Stimulated activated CD8-positive, alpha-beta memory T cell treated with anti-CD3 and anti-CD28 coated beads, Interleukin-7, amount 100 ng/mL, for 48 hours (primary cell): ENCODE measurements at regions not wholly inside any gene's neighbourhood (a gene's known extent, or its start where the extent isn't known, plus 50 kb on each side); places are given as distances from the start of the nearest gene placed in this dataset.

Source experiments
- DNase-seq, 2 donors: peaks; one replicate each; pipeline ENCODE4 v3.0.0-alpha.2; 2020; ENCODE audit warnings: low read depth in 1 of 2; ENCODE audit errors: extremely low read depth in 1 of 2

DNA sequence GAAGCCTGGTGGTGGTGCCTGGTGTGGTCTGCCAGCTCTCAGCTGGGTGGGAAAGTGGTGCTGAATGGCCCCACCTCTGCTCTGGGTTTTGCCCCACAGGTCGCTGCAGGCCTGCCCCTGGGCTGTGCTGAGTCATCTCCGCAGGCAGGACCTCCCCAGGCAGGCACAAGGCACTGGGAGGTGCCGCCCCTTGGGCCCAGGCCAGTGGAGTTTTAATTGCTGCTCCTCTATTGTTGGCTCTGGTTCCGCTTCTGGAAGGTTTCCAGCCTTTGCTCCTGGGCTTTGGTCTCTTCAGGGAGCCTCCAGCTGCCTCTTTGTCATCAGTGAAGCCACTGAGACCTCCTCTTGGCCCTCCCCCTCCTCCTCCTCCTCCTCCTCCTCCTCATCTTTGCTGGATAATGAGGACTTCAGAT lies 180.3 kb upstream of the GRB10 start:
- DNase-seq: no peak

DNA sequence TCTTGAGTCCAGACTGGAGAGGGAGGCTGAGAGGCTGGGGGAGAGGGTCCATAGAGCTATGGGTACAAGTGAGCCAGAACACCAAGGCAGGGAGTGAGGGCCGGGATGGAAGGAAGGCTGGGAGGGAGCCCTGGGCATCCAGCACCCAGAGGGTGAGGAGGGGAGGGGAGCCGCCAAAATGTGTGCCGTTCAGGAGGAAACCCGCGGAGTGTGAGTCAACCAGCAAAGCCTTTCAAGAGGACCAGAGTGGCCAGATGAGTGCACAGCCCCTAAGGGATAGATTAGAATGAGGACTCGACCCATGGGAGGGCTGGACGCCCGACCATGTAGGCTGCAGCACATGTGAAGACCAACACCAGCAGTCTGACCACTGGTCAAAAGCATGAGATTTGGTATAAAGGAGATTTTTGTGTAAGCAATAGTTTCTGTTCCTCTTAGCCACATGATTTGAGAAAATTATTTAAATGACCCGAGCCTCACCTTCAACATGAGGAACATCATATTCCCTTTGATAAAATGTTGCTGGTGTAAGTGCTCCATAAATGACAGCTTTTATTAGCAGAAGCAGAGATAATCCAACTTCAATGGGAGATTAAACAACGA lies 179.7 kb upstream of the GRB10 start:
- DNase-seq: no peak

DNA sequence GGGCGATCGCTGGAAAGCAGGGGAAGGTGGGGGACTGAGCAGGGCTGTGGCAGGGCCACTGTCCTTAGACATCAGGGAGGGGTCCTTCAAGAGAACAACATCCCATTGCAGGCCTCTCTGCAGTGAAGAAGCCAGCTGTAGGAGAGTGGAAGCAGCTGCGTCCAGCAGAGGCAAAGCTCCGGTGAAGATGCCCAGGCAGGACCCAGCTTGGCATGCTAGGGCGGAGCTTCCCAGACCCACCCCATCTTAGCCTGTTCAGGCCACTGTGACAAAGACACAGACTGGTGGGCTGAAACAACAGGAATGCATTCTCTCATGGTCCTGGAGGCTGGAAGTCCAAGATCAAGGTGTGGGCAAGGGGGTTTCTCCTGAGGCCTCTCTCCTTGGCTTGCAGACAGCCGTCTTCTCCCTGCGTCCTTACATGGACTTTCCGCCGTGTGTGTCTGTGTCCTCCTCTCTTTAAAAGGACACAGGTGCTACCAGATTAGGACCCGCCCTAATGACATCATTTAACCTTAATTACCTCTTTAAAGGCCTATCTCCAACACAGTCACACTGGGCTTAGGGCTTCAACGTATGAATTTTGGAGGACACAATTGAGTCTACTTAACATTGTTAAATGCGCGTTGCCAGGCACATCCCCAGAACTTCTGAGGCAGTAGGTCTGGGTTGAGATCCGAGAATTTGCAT lies 178.1 kb upstream of the GRB10 start:
- DNase-seq: no peak

DNA sequence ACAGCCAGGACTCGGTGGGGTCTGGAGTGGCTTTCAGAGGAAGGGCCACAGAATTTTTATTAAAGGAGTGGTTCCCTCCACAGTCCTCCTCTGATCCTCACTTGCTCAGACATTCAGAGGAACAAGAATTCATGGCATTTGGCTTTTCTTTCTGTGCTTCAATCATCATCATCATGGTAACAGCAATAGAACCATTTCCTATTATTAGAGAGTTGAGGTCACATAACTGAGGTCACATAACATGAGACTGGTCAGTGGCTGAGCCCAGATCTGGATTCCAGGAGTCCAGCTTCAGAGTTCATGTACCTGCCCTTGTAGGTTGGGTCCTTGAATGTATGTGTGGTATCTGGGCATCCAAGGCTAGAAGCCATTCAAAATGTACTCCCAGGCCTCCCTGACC lies 177.3 kb upstream of the GRB10 start:
- DNase-seq: no peak

DNA sequence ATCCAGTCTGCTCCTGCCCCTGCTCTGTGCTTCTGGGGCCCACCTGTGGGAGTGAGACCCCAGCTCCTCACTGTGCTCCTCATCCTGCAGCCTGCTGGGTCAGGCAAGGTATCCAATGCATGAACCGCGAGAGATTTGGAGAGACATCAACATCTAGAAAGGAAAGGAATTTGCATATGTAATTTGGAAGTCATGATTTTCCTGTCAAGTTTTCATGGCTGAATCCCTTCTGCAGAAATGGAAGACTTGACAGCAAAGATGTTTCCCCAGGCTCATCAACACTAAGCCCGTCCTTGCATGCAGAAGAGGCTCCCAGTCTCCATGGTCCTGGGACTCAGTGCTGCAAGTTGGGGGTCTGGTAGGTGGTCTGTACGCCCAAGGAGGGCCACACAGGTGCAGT lies 176.9 kb upstream of the GRB10 start:
- DNase-seq: no peak

DNA sequence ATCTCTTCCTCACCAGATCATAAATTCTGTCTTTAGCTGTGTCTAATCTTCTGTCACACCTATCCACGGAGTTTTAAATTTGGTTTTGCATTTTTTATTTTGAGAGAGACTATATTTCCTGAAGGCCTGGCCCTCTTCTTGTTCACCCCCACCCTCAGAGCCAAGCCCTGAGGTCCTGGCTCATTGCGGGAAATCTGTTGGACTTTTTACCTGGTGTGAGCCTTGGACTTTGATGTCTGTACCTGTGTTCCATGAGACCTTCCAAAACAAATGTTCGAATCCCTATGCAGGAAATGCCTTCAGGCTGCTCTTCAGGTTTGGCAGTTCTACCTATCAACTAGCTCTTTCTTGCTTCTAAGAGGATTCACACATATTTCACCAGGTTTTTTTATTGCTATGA lies 175.2 kb upstream of the GRB10 start:
- DNase-seq: no peak

DNA sequence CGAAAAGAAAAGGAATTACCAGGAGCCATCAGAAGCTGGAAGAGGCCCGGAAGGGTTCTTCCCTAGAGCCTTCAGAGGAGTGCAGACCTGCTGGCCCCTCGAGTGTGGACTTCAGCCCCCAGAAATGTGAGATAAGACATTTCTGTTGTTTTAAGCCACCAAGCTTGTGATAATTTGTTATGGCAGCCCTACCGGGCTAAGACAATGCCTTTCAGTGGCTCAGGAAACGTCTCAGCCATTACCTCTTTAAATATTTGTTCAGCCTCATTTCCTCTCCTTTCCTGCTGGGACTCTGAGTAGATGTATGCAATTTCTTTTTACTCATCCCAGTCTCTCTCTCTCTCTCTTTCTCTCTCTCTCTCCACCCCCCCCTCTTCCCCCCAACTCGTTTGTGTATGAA lies 174.7 kb upstream of the GRB10 start:
- no peak for DNase-seq

DNA sequence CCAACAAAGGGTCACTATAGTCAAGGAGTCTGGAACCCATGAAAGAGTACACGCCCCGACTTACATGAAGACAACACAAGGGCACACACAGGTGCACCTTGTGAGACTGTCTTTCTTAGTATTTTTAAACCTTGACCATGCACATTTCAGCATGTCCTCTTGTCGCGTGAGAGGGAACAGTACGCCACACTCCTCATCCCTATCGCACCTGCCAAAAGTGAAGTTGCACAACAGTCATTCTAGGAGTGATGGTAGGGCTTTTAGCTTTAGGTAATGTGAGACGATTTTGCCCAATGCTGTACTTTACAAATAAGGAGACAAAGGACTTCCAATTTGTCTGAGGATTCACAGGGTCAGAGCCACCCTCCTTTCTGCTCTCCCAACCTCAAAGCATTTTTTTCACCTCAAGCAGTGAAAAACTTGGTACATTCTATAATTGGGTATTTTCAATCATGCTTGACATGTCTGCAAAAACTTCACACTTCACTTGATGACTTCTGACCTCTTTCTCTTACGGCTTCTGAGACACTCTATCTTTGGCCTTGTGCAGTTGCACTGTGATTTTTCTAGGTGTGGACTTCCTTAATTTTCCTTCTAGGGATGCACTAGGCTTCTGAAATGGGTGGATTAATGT lies 173.9 kb upstream of the GRB10 start:
- no peak for DNase-seq

DNA sequence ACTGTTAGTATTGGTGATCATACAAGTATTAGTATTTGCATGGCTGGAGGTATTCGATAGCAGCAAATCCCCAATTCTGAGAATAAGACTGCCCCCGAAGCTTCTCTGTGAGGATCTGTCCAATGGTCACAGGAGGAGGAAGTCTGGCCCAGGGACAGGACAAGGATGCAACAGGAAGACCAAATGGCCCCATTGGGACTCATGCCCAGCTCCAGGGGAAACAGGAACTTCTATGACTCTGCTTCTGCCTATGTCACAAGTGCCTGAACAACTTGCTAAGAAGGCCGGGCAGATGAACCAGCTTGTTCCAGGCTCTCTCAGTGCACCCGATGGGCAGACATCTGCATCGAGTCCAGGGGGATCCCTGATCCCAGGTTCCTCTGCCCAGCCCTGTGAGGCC lies 172.0 kb upstream of the GRB10 start:
- no peak for DNase-seq

DNA sequence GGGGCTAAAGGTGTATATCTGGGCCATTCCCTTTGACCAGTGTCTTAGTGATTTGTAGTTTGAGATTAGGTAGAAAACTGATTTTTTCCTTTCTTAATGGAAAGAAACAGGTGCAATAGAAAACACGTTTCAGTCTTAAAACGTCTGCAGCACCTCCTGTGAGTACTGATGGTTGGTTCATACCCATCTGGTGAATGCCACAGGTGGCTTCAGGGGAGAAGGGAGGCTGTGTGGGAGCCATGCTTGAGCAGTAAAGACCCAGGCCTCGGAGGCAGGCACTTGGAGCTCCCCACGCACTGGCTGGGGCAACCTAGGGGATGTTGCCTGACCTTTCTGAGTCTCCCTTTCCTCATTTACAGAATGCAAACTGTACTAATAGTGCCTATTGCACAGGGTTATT lies 171.5 kb upstream of the GRB10 start:
- no peak for DNase-seq

DNA sequence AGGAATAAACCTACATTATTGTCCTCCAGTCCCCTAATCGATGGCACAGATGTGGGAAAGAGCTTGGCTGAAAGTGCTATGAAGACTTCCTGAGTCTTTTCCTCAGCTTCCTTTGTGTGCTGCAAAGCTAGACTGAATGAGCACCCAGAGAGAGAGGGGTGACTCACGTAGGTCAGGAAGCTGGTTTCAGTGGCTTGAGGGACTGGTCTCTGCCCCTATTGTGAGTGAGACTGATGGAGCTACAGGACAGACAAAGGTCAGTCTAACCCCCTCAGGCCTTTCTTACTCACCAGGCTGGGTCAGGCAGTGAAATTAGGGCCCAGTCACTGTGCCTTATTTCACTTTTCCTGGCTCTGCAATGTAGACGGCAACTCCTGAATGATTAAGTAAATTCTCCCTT lies 171.1 kb upstream of the GRB10 start:
- no peak for DNase-seq

DNA sequence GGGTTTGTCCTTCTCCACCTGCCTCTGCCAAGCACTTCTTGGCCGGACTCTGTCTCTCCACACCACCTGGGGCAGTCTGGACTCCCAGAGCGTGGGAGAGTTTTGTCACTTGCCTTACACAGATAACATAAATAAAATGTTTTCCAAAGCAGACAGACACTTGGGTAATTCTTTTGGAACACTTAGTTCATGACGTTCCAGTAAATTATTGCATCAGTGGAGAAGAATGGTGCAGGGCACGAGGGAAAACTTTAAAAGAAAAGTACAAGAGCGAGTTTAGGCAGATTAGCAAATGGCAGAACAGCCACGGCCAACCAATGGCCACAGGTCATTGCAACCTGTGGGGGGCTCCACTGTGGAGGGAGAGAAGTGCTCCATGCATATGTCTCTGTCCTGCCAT lies 170.6 kb upstream of the GRB10 start:
- no peak for DNase-seq

DNA sequence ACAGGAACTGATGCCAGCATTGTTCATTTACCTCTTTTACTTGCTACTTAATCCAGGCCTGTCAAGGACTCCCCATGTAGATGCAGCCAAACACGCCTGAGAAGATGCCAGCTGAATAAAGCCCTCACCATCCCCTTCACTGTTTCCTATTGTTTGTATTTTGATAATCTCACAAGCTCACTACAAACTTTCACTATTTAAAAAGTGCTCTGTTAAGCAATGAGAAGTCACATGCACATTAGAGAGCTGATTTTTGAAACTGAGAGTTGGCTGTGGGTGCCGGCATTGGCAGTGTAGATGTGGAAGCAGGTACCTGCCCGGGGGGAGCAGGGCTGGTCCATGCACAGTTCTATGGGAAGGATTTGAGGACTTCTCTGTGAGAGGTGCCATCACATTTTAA lies 169.8 kb upstream of the GRB10 start:
- DNase-seq: no peak

DNA sequence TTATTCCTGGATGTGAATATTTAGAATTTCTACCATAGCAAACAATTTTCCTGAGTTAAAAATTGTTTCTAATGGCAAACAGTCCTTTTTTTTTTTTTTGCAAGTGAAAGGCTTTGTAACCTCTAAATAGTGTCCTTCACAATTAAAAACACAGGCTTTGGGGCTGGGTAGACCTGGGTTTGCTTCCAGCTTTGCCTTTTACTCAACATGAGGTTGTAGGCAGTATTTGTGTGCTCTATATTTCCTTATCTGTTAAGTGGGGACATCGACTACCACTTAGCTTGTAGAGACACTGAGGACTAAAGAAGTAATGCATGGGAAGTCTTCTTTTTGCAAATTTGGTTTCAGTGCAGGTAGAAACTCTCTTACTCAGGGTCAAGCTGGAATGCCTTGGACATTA lies 169.4 kb upstream of the GRB10 start:
- DNase-seq: no peak

DNA sequence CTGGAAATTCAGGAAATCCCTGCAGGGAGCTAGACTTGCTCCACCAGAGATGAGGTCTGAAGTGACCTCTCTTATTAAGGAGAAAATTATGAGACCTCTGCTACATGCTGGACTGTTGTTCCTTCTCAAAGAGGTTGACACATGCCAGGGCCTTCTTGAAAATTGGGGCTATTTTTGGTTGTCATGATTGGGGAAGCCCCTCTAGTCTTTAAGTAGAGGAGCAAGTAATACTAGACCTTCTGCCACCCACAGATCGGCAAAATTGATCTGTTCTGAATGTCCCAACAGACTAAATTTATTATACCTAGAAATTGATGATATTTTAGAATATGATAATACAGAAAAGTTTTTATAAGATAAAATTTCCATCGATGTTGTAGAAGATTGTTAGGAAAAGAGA lies 160.8 kb upstream of the GRB10 start:
- no peak for DNase-seq

DNA sequence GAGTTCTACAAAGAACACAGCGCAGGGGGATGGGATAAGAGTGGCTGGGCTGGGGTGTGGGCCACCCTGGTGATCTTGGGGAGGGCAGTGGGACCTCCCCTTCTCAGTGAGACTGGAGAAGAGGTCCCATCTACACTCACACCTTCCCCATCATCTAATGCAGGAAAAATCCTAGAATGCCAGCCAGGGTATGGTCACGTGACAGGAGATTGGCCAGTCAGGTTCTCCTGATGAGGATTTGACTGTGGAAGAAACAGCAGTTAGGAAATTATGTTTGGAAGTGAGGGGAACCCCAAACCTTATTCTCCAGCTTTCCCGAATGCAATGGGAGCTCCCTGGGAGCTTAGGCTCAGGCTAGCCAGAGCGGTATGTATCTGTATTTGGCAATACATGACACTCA lies 158.8 kb upstream of the GRB10 start:
- DNase-seq: no peak

DNA sequence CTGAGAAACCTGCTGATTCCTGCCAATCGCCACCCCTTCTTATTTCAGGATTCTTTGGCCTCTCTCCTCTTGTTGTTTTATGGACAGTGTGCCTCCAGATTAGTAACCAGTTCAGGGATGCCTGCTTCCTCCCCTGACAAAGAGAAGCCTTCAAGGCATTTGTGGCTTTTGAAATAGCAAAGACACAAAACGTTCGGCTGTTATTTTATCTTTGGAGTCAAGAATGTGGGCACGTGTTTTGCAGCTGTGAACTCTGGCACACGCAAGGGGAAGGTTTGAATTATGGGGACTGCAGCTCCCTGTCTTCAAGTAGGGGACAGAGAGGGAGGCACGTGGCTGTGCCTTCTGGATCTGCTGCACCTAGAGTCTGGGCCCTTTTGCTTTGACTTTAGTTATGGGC lies 157.9 kb upstream of the GRB10 start:
- DNase-seq: no peak

DNA sequence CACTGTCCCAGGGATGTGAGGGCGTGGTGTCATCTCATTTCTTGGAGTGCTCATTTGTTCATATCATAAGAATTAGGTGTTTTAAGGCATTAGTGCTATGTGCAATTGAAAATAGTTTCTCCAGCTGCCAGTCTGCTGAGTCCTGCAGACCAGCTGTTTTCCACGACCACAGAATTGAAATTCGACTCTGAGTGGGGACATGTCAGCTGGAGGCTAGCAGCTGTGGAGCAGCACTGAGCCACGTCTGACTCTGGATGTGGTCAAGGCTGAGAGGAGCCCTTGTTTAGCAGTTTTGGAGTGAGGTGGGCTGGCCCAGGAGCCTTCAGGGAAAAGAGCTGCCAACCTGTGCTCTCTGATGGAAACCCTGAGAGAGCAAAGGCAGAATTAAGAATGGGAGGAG lies 156.3 kb upstream of the GRB10 start:
- no peak for DNase-seq

DNA sequence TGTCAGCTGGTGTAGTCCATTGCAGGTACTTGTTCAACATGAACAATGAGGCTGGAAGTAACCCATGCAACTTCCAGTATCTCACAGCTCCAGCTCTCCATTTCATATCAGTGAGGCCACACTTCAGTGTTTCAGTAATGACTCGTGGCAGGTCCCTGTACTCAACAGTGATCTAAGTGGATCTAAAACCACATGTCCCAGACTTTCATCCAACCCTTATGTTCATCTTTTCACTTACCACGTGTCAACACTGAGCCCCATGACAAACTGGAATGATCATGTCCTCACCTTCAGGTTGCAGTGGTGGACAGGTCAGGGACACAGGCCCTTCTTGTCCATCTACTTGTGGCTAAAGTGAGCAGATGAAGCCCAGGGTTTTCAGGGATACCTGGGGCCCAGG lies 155.0 kb upstream of the GRB10 start:
- no peak for DNase-seq

DNA sequence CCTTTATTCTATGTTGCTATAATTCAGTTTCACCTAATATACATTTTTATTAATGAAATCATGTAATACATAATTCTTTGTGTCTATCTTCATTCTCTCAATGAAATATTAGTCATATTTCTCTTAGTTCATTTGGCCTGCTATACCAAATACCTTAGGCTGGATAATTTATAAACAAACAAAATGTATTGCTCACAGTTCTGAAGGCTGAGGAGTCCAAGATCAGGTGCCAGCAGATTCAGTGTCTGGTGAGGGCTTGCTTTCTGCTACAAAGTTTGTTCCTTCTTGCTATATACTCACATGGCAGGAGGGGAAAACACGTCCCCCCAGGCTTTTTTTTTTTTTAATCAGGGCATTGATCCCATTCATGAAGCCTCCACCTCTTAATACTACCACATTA lies 143.4 kb upstream of the GRB10 start:
- DNase-seq: no peak

DNA sequence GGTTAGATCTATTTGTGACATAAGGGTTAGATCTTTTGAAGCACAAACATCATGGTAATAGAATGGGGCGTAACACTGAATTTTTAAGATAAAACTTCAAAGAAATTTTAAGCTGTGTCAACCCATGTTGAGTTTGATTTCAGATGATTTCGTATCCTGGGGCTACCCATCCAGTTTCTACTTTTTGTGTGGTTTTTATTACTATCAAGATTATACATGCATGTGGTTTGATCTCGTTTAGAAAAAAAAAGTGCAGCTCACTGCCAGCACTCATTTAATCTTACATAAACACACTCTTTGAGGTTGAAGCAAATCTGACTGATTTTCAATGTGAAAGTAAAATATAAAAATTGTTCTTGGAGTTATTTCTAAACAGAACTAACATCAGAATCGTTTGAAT lies 140.8 kb upstream of the GRB10 start:
- no peak for DNase-seq

DNA sequence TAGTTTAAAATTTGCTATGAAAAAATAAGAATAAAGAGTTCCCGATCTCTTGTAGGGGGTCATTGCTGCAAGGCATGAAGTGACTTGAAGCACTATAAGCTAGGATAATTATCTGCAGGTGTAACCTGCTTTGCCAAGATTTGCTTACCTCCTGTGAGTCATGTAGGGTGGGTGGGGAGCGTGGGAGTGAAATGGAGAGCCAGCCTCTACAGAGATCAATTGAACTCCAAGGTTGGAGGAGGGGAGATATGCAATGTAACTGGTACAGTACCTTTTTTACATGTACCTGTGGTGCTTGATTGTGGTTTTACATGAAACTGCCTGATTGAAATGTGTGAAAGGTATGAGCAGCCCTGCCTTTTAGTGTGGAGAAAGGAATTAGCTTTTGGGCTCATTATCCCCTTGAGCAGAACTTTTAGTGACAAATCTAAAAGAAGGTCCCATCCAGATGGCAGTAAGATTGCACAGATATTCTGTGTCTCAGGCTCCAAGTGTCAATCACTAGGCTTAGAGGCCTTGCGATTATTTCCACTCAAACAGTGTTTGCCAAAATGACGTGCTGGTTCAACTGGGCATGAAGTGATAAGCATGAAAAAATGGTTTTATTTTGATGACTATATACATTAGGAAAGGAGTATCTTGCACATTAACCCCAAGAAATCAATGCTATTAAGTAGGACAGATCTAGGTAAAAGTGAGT lies 138.6 kb upstream of the GRB10 start:
- no peak for DNase-seq
